ENCODE measurements at regions not wholly inside any gene's neighbourhood (a gene's known extent, or its start where the extent isn't known, plus 50 kb on each side); places are given as distances from the start of the nearest gene placed in this dataset.

DNA sequence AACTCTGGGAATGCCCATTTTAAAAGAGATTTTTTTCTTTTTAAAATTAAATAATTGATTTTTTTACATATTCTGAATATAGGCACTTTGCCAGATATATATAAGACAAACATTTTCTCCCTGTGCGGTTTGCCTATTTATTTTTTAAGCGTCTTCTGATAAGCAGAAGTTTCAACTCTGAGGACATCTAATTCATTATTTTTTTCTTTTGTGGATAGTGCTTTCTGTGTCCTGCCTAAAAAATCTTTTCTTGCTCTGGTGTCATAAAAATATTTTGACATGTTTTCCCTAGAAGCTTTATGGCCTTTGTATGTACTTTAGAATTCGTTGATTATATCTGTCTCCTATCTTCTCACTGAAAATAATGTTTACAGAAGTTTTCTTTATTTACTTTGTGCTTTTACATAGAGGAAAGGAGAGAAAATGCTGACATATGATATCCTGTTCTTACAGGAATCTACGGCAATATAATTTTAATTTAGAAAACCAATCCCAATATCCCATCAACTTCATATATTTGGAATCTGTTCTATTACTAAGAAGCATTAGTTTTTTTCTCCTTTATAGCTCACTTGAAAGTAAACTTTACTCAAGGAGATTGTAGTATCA is 111.9 kb upstream of the EFNA5 start:
- no peaks in the 10 kb centered on the region for H3K36me3 ChIP-seq (replicated peaks)
- H3K9me3 ChIP-seq: no peaks in the 10 kb centered on the region
- no peak for DNase-seq (ENCODE audit: low spot score in 2 of 2)
- H3K27me3 ChIP-seq (ENCODE audit: low read depth): no peaks in the 10 kb centered on the region
- in situ Hi-C loops (cut with MboI; ENCODE audit: low sequenced_read_pairs): no loop called here
- H3K4me1 ChIP-seq: peaks cover 14% of the 10 kb centered on the region
- no peak overlapping the region for H3K4me3 ChIP-seq

DNA sequence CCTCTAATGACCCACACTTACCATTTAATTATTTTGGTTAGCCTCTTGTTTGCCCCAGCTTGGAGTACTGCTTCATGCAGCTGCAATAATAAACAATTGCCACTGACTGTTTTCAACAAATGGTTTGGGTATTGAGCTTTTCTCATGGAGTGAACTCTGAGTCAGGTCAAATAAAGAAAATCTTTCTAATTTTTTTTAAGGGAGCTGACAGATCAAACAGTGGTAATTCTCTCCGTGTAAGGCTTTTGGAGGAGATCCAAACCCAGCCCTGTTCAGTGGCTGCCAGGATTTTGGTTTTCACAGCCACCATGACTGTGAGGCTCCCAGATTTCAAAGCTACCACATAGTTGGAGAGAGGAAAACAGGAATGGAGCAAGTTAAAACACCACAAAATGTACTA is 110.7 kb upstream of the EFNA5 start:
- peaks cover 14% of the 10 kb centered on the region for H3K4me1 ChIP-seq
- in situ Hi-C loops (cut with MboI; ENCODE audit: low sequenced_read_pairs): no loop called here
- H3K36me3 ChIP-seq (replicated peaks): no peaks in the 10 kb centered on the region
- H3K27me3 ChIP-seq (ENCODE audit: low read depth): no peaks in the 10 kb centered on the region
- H3K4me3 ChIP-seq: no peak overlapping the region
- no peak for DNase-seq (ENCODE audit: low spot score in 2 of 2)
- H3K9me3 ChIP-seq: no peaks in the 10 kb centered on the region

DNA sequence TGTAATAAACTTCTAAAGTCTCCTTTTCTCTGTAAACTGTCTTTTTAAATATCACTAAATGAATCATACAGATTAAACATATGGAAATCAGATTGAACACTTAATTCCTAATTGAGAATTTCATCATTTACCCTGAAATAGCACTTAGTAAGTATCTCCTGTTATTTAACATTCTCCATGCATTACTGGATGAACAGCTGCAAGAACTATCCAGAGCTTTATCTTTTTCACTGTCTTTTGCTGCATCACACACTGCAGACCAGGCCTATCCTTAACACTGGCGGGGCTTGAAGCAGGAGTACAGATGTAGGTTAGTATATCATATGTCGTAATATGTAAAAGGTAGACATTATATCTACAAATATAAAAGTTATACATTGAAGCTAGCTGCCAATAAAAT is 108.7 kb upstream of the EFNA5 start:
- H3K27me3 ChIP-seq (ENCODE audit: low read depth): no peaks in the 10 kb centered on the region
- in situ Hi-C loops (cut with MboI; ENCODE audit: low sequenced_read_pairs): no loop called here
- H3K9me3 ChIP-seq: no peaks in the 10 kb centered on the region
- H3K36me3 ChIP-seq (replicated peaks): no peaks in the 10 kb centered on the region
- no peak for DNase-seq (ENCODE audit: low spot score in 2 of 2)
- no peak overlapping the region for H3K4me3 ChIP-seq
- peaks cover 9% of the 10 kb centered on the region for H3K4me1 ChIP-seq

DNA sequence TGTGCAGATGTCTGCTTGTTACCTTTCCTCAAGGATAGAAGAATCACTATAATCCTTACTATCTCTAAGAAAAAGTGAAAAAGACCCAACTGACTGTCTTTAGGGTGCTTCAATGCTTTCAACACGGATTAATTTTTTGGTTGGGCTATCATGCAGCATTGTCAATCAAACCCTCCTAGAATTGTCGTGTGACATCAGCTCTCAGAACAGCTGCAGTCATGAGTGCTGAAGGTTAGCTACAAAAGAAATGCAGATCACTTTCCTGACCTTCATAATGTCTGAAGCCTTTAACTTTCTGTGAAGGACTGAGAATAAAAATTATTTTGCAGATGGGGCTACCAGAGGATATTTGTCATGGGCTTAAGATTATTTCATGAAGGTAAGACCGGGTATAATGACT is 107.9 kb upstream of the EFNA5 start:
- no peak for DNase-seq (ENCODE audit: low spot score in 2 of 2)
- no peaks in the 10 kb centered on the region for H3K36me3 ChIP-seq (replicated peaks)
- no peaks in the 10 kb centered on the region for H3K27me3 ChIP-seq (ENCODE audit: low read depth)
- in situ Hi-C loops (cut with MboI; ENCODE audit: low sequenced_read_pairs): no loop called here
- no peak overlapping the region for H3K4me3 ChIP-seq
- no peaks in the 10 kb centered on the region for H3K9me3 ChIP-seq
- peaks cover 7% of the 10 kb centered on the region for H3K4me1 ChIP-seq

DNA sequence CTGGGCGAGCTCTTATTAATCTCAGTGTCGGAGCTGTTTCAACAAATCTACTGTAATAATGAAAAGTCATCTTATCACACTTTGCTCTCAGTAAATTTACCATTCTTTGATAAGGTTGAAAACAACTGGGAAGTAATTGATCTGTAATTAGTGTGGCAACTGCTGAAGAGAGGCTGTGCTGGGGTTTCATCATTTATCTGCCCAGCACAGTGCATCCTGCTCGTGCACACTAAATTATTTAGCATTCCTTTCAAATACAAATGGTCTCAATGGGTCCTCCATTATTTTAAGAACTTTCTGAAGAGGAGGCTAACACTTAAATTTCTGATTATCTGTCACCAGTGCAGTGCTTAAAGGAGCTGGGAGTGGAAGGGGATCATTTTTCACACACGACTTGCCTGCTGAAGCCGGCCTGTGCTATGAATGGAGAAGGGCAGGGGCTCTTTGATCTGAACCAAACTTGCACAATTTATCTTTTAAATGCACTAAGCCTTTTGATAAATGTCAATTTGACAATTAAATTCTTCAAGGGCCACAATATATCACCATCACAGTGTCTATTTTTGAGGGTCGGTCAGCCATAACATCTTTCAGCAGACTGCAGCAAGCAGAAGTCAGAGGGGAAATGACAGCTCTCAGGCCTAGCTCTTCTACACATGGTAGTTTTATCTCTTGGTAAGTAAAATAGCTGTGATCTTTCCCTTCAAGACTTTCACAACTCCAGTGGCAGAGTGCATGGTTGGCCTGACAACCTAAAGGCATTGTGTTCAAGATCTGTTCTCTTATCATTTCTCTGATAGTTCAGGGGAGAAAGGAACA is 106.4 kb upstream of the EFNA5 start:
- H3K9me3 ChIP-seq: no peaks in the 10 kb centered on the region
- no peaks in the 10 kb centered on the region for H3K36me3 ChIP-seq (replicated peaks)
- no peaks in the 10 kb centered on the region for H3K27me3 ChIP-seq (ENCODE audit: low read depth)
- in situ Hi-C loops (cut with MboI; ENCODE audit: low sequenced_read_pairs): no loop called here
- no peak for DNase-seq (ENCODE audit: low spot score in 2 of 2)
- peaks cover 20% of the 10 kb centered on the region for H3K4me1 ChIP-seq
- no peak overlapping the region for H3K4me3 ChIP-seq

DNA sequence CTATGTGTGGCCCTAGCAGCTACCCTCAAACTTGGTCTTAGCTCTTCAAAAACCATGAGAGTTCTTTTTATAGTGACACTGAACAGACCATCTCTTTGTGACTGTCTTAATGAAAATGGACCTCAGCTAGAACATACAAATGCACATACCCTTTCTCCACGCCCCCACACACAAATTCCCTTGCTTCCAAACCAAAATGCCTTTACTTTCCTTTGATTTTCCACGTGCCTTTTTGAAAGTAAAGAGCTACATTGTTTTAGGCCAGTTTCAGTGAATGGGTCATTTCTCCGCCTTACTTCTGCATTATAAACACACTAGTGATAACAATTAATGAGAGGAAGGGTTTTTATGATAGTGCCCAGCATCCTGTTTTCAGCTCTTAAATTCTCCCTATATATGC is 105.8 kb upstream of the EFNA5 start:
- Histone ChIP-seq H3K36me3 (replicated peaks) (no peaks in the 10 kb centered on the region), H3K9me3 (no peaks in the 10 kb centered on the region), H3K27me3 (ENCODE audit: low read depth) (no peaks in the 10 kb centered on the region), H3K4me1 (peaks cover 20% of the 10 kb centered on the region), H3K4me3 (no peak overlapping the region)
- in situ Hi-C loops (cut with MboI; ENCODE audit: low sequenced_read_pairs): no loop called here
- no peak for DNase-seq (ENCODE audit: low spot score in 2 of 2)

DNA sequence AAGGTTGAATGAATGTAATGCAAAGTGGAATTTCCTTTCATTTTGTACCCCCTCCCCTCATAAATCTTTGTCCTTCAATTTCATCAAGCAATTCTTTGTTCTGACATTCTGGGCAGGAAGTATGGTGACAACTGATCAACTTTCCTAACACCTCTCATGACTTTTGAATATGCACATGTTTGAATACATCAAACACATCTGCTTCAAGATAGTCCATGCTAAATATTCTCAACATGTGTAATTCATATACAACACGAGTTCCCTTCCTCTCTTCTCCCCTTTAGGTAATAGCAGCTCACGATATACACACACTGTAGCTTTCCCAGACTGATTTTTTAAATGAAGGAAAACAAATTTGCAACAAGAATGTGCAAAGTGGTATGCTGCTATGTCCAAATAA is 103.6 kb upstream of the EFNA5 start:
- H3K4me1 ChIP-seq: peaks cover 20% of the 10 kb centered on the region
- no peak for DNase-seq (ENCODE audit: low spot score in 2 of 2)
- no peaks in the 10 kb centered on the region for H3K27me3 ChIP-seq (ENCODE audit: low read depth)
- H3K4me3 ChIP-seq: no peak overlapping the region
- H3K9me3 ChIP-seq: no peaks in the 10 kb centered on the region
- in situ Hi-C loops (cut with MboI; ENCODE audit: low sequenced_read_pairs): no loop called here
- H3K36me3 ChIP-seq (replicated peaks): no peaks in the 10 kb centered on the region

DNA sequence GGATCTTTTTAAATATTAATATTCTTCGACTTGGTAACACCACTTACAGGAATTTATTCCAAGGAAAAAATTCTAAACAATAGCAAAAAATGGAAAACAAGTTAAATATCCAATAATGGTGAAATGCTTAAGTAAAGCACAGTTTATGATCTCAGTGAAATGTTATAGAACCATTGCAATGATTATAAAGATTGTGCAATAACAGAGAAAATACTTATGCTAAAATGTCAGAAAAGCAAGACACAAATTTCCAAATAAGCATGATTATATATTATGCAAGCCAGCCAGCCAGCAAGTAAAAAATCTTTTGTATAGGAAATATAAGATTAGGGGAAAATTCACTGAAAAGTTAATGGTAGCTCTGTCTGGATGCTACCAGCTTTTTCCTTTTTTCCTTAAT is 102.7 kb upstream of the EFNA5 start:
- no peak for DNase-seq (ENCODE audit: low spot score in 2 of 2)
- no peaks in the 10 kb centered on the region for H3K36me3 ChIP-seq (replicated peaks)
- in situ Hi-C loops (cut with MboI; ENCODE audit: low sequenced_read_pairs): no loop called here
- no peaks in the 10 kb centered on the region for H3K27me3 ChIP-seq (ENCODE audit: low read depth)
- H3K9me3 ChIP-seq: no peaks in the 10 kb centered on the region
- peaks cover 17% of the 10 kb centered on the region for H3K4me1 ChIP-seq
- H3K4me3 ChIP-seq: no peak overlapping the region

DNA sequence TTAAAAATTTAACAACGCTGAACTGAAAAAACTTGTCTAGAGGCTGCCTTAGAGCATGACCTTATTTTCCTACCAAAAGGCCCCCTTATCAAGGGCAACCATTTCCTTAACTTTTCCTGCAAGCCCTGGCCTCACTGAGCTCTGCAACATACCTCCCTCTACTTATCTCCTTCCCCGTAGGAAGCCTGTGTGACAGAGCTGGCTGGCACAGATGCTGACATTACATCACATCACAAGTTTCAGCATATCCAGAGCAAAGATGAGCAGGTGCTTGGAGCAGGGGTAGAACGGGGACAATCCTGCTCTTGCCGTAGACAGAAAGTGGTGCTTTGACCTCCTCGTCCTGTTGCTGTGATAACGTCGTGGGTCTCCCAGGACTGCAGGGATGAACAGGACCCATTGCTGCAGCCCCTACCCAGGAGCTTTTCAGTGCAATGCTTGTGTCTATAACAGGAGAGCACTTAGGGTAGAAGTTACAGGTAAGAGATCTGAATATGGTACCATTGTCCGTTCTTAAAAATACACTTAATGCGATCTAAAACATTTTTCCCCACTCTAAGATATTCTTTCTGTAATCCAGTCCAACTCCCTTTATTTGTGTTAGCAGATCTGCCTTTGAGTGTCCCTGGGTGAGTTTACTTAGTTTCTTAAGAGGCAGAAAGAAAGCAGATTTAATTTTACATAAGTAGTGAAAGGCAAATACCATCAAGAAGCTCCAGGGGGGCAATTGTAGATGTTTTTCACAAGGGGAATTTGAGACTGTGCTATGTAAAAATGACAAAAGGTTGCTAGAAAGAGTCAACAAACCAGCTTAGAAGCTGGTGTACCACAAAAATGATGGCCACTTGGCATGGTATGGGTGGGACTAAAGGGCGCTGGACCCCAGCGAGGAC is 101.9 kb upstream of the EFNA5 start:
- H3K27me3 ChIP-seq (ENCODE audit: low read depth): no peaks in the 10 kb centered on the region
- no peak overlapping the region for H3K4me3 ChIP-seq
- peaks cover 17% of the 10 kb centered on the region for H3K4me1 ChIP-seq
- H3K36me3 ChIP-seq (replicated peaks): no peaks in the 10 kb centered on the region
- peak; percentile 38 to 80 for DNase-seq (ENCODE audit: low spot score in 2 of 2)
- H3K9me3 ChIP-seq: no peaks in the 10 kb centered on the region
- in situ Hi-C loops (cut with MboI; ENCODE audit: low sequenced_read_pairs): no loop called here

DNA sequence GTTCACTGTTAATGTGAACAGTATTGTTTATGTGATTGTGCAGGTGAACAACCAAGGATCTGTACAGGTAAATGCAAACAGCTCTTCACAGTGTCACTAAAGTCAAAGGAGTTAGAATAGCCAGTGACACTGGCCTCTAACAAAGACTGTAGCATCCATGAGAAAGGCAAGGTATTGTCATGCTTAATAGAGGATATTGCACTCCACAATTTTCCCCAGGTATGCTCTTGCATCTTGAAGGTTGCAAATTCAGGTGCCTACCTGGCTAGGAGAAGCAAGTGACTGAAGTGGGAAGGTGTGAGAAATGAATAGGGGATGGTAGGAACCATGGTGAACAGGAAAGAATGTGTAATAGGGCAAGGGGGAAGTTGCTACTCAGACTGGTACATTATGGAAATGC is 101.2 kb upstream of the EFNA5 start:
- Histone ChIP-seq H3K27me3 (ENCODE audit: low read depth) (no peaks in the 10 kb centered on the region), H3K9me3 (no peaks in the 10 kb centered on the region), H3K4me3 (no peak overlapping the region), H3K4me1 (peaks cover 17% of the 10 kb centered on the region), H3K36me3 (replicated peaks) (no peaks in the 10 kb centered on the region)
- in situ Hi-C loops (cut with MboI; ENCODE audit: low sequenced_read_pairs): no loop called here
- no peak for DNase-seq (ENCODE audit: low spot score in 2 of 2)

DNA sequence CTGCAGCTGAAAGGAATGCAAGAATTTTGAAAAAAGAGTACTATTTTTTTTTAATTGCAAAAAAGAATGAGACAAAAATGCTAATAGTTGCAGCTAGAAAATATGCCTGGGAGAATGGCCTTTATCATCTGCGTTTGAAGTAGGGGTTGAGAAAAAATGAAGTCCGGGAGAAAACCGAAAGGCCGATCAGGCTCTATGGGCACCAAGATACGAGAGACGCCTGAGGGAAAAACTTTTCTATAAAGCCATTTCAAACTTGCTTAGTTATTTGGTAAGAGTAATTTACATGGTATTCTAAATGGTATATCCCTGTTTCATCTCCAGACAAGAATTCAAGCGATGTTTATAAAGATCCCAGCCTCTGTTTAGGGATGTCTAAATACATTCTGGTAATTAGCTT is 99.3 kb upstream of the EFNA5 start:
- H3K27me3 ChIP-seq (ENCODE audit: low read depth): no peaks in the 10 kb centered on the region
- no peak overlapping the region for H3K4me3 ChIP-seq
- peaks cover 17% of the 10 kb centered on the region for H3K4me1 ChIP-seq
- no peak for DNase-seq (ENCODE audit: low spot score in 2 of 2)
- H3K9me3 ChIP-seq: no peaks in the 10 kb centered on the region
- in situ Hi-C loops (cut with MboI; ENCODE audit: low sequenced_read_pairs): no loop called here
- H3K36me3 ChIP-seq (replicated peaks): no peaks in the 10 kb centered on the region

DNA sequence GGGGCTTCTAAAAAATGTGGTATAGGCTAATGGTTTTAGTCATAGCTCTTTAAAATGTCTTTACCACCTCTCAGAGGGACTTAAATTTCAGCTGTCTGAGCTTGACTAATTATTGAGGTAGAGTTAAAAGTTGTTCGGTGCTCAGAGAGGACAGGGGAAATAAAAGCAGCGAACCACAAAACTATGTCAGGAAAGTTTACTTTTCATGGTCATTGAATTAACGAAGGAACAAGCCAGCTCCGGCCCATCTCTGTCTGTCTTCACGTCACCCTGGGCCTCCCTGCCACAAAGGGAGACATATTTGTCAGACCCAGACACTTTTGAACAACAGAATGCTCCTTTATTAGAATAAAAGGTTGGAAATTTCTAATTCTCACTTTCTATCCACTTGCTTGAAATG is 98.8 kb upstream of the EFNA5 start:
- no peaks in the 10 kb centered on the region for H3K9me3 ChIP-seq
- H3K27me3 ChIP-seq (ENCODE audit: low read depth): no peaks in the 10 kb centered on the region
- DNase-seq (ENCODE audit: low spot score in 2 of 2): no peak
- no peak overlapping the region for H3K4me3 ChIP-seq
- H3K36me3 ChIP-seq (replicated peaks): no peaks in the 10 kb centered on the region
- peaks cover 15% of the 10 kb centered on the region for H3K4me1 ChIP-seq
- in situ Hi-C loops (cut with MboI; ENCODE audit: low sequenced_read_pairs): no loop called here

DNA sequence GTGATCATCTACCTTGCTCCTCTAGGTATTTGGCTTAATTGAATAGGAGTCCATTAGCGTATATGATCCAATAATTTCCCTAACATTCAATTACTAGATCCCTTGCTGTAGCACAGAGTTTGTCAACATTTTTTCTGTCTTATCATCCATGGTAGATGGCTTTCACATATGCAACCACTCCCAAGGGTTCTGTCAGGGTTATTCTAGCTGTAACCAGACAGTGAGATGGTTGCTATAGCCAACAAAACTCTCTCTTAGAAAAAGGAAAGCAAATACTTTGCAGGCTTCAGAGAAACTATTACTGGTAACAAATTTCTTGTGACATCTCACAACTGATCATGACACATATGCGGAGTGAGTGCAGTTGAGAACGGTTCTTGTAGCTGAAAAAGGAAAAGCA is 96.2 kb upstream of the EFNA5 start:
- in situ Hi-C loops (cut with MboI; ENCODE audit: low sequenced_read_pairs): no loop called here
- Histone ChIP-seq H3K4me1 (no peaks in the 10 kb centered on the region), H3K9me3 (no peaks in the 10 kb centered on the region), H3K36me3 (replicated peaks) (no peaks in the 10 kb centered on the region), H3K27me3 (ENCODE audit: low read depth) (no peaks in the 10 kb centered on the region), H3K4me3 (no peak overlapping the region)
- DNase-seq (ENCODE audit: low spot score in 2 of 2): no peak

DNA sequence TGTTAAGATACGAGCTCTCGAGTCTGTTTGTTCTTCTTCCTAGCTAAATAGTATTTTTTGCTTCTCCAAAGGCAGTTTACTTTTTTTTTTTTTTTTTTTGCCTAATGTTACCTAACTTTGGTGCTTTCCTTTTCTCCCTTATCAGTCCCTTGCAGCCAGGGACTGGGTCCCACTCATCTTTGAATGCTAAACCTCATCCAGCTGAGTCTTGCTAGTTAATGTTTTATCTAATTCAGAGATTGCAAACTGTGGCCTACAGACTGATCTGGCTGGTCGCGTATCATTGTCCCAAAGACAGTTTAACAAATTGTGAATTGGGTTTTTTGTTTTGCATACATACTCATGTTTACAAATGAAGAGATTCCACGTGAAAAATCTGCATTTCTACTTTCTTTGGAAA is 95.7 kb upstream of the EFNA5 start:
- H3K9me3 ChIP-seq: no peaks in the 10 kb centered on the region
- in situ Hi-C loops (cut with MboI; ENCODE audit: low sequenced_read_pairs): no loop called here
- no peaks in the 10 kb centered on the region for H3K4me1 ChIP-seq

More for the DNA sequence above, 95.7 kb upstream of the EFNA5 start:
- Histone ChIP-seq H3K4me3 (no peak overlapping the region), H3K36me3 (replicated peaks) (no peaks in the 10 kb centered on the region), H3K27me3 (ENCODE audit: low read depth) (no peaks in the 10 kb centered on the region)
- DNase-seq (ENCODE audit: low spot score in 2 of 2): no peak

All from HAP-1 (cell line).